Stimulated activated naive B cell treated with anti-CD40 and anti-IgM and Interleukin-4, amounts not matched to agents 10 μg/mL and 1 μg/mL and 100 μg/mL, for 72 hours (primary cell): ENCODE measurements at regions not wholly inside any gene's neighbourhood (a gene's known extent, or its start where the extent isn't known, plus 50 kb on each side); places are given as distances from the start of the nearest gene placed in this dataset.

Experiments
- ATAC-seq, 2 donors: fragments of 150-1000 bp; cut with Tn5 transposase; replicated peaks; 2 replicates each; pipeline ENCODE4 v1.10.0; 2021; ENCODE audit warnings: moderate library complexity in 1 of 2
- DNase-seq: peaks from one replicate; pipeline ENCODE4 v3.0.0; 2021
- H3K27ac Mint-ChIP-seq: one replicate; pipeline ENCODE4 v1.8.0; 2022; ENCODE audit warnings: mild to moderate bottlenecking, mixed read lengths
- H3K27me3 Mint-ChIP-seq, 2 donors: one replicate each; pipeline ENCODE4 v1.8.0; 2022; ENCODE audit warnings: mixed read lengths in 2 of 2
- H3K36me3 Mint-ChIP-seq, 2 donors: one replicate each; pipeline ENCODE4 v1.8.0; 2022; ENCODE audit warnings: mixed read lengths in 2 of 2, mild to moderate bottlenecking in 1 of 2
- H3K4me1 Mint-ChIP-seq, 2 donors: one replicate each; pipeline ENCODE4 v1.8.0; 2022; ENCODE audit warnings: mixed read lengths in 2 of 2, mild to moderate bottlenecking in 1 of 2
- H3K4me3 Mint-ChIP-seq, 2 donors: one replicate each; pipeline ENCODE4 v1.8.0; 2022; ENCODE audit warnings: mild to moderate bottlenecking in 2 of 2, mixed read lengths in 2 of 2, moderate library complexity in 1 of 2
- H3K9me3 Mint-ChIP-seq, 2 donors: one replicate each; pipeline ENCODE4 v1.8.0; 2022; ENCODE audit warnings: mixed read lengths in 2 of 2, mild to moderate bottlenecking in 1 of 2

- no peak overlapping the region for H3K27ac Mint-ChIP-seq
- ATAC-seq (no peak), DNase-seq (no peak)
- no peak overlapping the region for H3K4me3 Mint-ChIP-seq
- no peaks in the 10 kb centered on the region for H3K4me1 Mint-ChIP-seq
- H3K9me3 Mint-ChIP-seq, result peaks cover 0 to 2% of the 10 kb centered on the region in 2 donors
- no peaks in the 10 kb centered on the region for H3K27me3 Mint-ChIP-seq
- H3K36me3 Mint-ChIP-seq, result no peaks in the 10 kb centered on the region
Observed at GRCh38 chr4:177107288-177107921, 202.3 kb upstream of the NEIL3 start.

DNA sequence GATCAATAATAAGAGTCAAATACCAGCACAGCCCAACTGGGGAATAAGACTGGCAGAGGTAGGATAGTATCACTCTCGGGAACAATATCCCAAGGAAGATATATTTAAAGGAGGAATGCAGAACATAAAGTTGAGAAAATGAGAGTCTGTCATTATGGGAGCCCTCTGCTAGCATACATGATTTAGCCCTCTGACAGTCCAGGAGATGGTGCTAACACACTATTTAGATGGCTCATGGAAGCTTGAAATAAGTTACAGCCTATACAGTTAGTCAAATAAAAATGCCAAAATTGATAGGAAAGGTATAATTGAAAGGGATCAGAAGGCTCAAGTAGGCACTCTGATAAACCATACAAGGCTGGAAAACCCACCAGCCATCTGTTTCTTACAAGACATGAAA lies 201.0 kb upstream of the NEIL3 start:
- no peaks in the 10 kb centered on the region for H3K27me3 Mint-ChIP-seq
- H3K4me3 Mint-ChIP-seq, result no peak overlapping the region
- DNase-seq, result no peak
- peaks cover 0 to 3% of the 10 kb centered on the region in 2 donors for H3K9me3 Mint-ChIP-seq
- ATAC-seq, result no peak
- no peaks in the 10 kb centered on the region for H3K4me1 Mint-ChIP-seq
- no peak overlapping the region for H3K27ac Mint-ChIP-seq
- no peaks in the 10 kb centered on the region for H3K36me3 Mint-ChIP-seq

- ATAC-seq (no peak), DNase-seq (no peak)
- H3K27me3 Mint-ChIP-seq, result no peaks in the 10 kb centered on the region
- H3K4me3 Mint-ChIP-seq, result no peak overlapping the region
- no peaks in the 10 kb centered on the region for H3K4me1 Mint-ChIP-seq
- H3K9me3 Mint-ChIP-seq, result peaks cover 0 to 4% of the 10 kb centered on the region in 2 donors
- no peaks in the 10 kb centered on the region for H3K36me3 Mint-ChIP-seq
- H3K27ac Mint-ChIP-seq, result no peak overlapping the region
Observed at GRCh38 chr4:177109769-177110168, 199.9 kb upstream of the NEIL3 start.

DNA sequence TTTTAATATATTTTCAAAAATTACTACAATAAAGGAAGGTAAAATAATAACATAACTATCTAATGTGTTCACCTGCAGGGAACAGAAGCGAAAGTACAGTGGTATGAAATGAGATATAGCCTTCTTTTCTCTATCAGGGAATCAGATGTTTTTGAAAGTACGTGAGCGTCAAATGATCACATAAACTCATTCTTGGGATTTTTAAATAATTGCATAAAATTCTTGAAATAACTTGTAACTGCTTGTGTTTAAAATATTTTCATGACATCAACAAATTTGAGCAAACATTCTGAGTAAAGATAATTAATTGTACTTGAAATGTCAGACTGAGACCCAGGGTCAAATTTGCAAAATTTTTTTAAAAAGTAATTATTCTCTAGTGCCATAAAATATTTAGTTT lies 193.5 kb upstream of the NEIL3 start:
- H3K4me1 Mint-ChIP-seq, result no peaks in the 10 kb centered on the region
- no peak for ATAC-seq
- no peaks in the 10 kb centered on the region for H3K36me3 Mint-ChIP-seq
- H3K9me3 Mint-ChIP-seq, result peaks cover 4 to 10% of the 10 kb centered on the region in 2 donors
- H3K27me3 Mint-ChIP-seq, result no peaks in the 10 kb centered on the region
- no peak for DNase-seq
- H3K27ac Mint-ChIP-seq, result no peak overlapping the region
- no peak overlapping the region for H3K4me3 Mint-ChIP-seq

- H3K9me3 Mint-ChIP-seq, result peaks cover 4 to 10% of the 10 kb centered on the region in 2 donors
- no peak for ATAC-seq
- no peak overlapping the region for H3K27ac Mint-ChIP-seq
- no peak for DNase-seq
- no peaks in the 10 kb centered on the region for H3K27me3 Mint-ChIP-seq
- no peaks in the 10 kb centered on the region for H3K4me1 Mint-ChIP-seq
- H3K36me3 Mint-ChIP-seq, result no peaks in the 10 kb centered on the region
- H3K4me3 Mint-ChIP-seq, result no peak overlapping the region
Observed at GRCh38 chr4:177117256-177117655, 192.4 kb upstream of the NEIL3 start.

GRCh38 chr4:177118596-177118995 lies 191.1 kb upstream of the NEIL3 start:
- ATAC-seq (no peak), DNase-seq (no peak)
- no peaks in the 10 kb centered on the region for H3K4me1 Mint-ChIP-seq
- peaks cover 4 to 10% of the 10 kb centered on the region in 2 donors for H3K9me3 Mint-ChIP-seq
- H3K4me3 Mint-ChIP-seq, result no peak overlapping the region
- H3K36me3 Mint-ChIP-seq, result no peaks in the 10 kb centered on the region
- H3K27me3 Mint-ChIP-seq, result no peaks in the 10 kb centered on the region
- no peak overlapping the region for H3K27ac Mint-ChIP-seq

DNA sequence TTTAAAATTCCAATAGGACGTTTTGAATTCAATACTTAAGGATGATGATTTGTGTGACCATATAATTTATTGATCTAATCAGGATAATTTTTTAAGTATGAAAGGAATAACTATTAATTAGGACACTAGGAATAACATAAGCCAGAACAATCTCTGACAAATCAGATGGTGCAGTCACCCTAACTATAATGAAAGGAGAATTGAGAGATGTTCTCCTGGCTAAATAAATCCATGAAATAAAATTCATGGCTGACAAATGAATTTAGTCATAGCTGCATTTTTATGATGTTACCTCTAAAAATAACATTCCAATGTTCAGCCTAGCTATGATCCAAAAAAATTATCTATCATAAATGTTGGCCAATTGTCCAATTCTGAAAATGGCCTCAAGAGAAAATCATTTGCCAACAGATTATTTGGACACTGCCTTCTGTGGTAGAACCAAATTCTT lies 190.6 kb upstream of the NEIL3 start:
- ATAC-seq (no peak), DNase-seq (no peak)
- no peaks in the 10 kb centered on the region for H3K36me3 Mint-ChIP-seq
- H3K27me3 Mint-ChIP-seq, result no peaks in the 10 kb centered on the region
- peaks cover 4 to 10% of the 10 kb centered on the region in 2 donors for H3K9me3 Mint-ChIP-seq
- H3K4me3 Mint-ChIP-seq, result no peak overlapping the region
- H3K4me1 Mint-ChIP-seq, result no peaks in the 10 kb centered on the region
- H3K27ac Mint-ChIP-seq, result no peak overlapping the region

GRCh38 chr4:177119691-177120090 lies 190.0 kb upstream of the NEIL3 start:
- H3K27ac Mint-ChIP-seq, result no peak overlapping the region
- no peaks in the 10 kb centered on the region for H3K4me1 Mint-ChIP-seq
- ATAC-seq (no peak), DNase-seq (no peak)
- H3K36me3 Mint-ChIP-seq, result no peaks in the 10 kb centered on the region
- H3K4me3 Mint-ChIP-seq, result no peak overlapping the region
- H3K27me3 Mint-ChIP-seq, result no peaks in the 10 kb centered on the region
- peaks cover 3 to 10% of the 10 kb centered on the region in 2 donors for H3K9me3 Mint-ChIP-seq

GRCh38 chr4:177123811-177124210 lies 185.9 kb upstream of the NEIL3 start:
- no peak overlapping the region for H3K4me3 Mint-ChIP-seq
- no peaks in the 10 kb centered on the region for H3K27me3 Mint-ChIP-seq
- H3K27ac Mint-ChIP-seq, result no peak overlapping the region
- DNase-seq (no peak), ATAC-seq (no peak)
- H3K9me3 Mint-ChIP-seq, result peaks cover 10% of the 10 kb centered on the region in 2 donors
- H3K36me3 Mint-ChIP-seq, result no peaks in the 10 kb centered on the region
- H3K4me1 Mint-ChIP-seq, result no peaks in the 10 kb centered on the region

DNA sequence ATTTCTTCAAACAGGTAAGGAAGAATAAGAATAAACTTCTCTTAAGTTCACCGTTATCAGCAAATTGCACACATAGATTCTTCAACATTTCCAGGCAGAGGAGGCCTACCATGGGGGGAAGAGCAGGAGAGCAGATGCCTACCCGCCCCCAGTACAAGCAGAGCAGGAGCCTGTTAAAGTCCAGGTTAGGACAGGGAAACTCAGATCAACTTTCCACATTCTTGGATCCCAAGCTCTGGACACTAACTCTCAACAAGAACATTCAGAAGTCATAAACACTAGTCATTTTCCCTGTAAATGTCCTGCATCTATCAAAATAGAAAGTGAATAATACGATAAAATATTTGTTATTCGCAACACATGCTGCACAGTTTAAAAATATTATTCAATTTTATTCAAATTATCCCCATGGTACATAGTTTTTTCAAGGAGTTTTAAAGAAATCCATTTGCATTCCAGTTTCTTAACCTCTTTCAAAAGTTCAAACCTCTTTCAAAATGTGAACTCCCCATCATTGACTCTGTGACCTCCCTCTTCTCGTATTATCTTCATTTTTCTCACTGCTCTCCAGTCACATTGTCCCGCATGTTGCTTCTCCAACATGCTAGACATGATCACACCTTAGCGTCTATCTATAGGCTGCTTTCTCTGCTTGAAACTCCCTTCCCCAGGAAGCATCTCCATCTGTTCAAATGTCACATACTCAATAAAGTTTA lies 185.2 kb upstream of the NEIL3 start:
- no peak overlapping the region for H3K4me3 Mint-ChIP-seq
- no peak for ATAC-seq
- H3K27ac Mint-ChIP-seq, result no peak overlapping the region
- H3K4me1 Mint-ChIP-seq, result no peaks in the 10 kb centered on the region
- peaks cover 13% of the 10 kb centered on the region in 2 donors for H3K9me3 Mint-ChIP-seq
- H3K36me3 Mint-ChIP-seq, result peaks cover 0 to 3% of the 10 kb centered on the region in 2 donors
- no peaks in the 10 kb centered on the region for H3K27me3 Mint-ChIP-seq
- no peak for DNase-seq

- Mint-ChIP-seq H3K27ac (no peak overlapping the region), H3K36me3 (peaks cover 0 to 6% of the 10 kb centered on the region in 2 donors), H3K4me1 (no peaks in the 10 kb centered on the region), H3K4me3 (no peak overlapping the region), H3K9me3 (peaks cover 11 to 16% of the 10 kb centered on the region in 2 donors), H3K27me3 (no peaks in the 10 kb centered on the region)
- no peak for DNase-seq
- ATAC-seq, result no peak
Observed at GRCh38 chr4:177125656-177126055, 184.0 kb upstream of the NEIL3 start.

- Mint-ChIP-seq H3K27ac (no peak overlapping the region), H3K9me3 (peaks cover 7 to 19% of the 10 kb centered on the region in 2 donors), H3K36me3 (peaks cover 0 to 6% of the 10 kb centered on the region in 2 donors), H3K4me3 (no peak overlapping the region), H3K27me3 (no peaks in the 10 kb centered on the region), H3K4me1 (no peaks in the 10 kb centered on the region)
- no peak for ATAC-seq
- no peak for DNase-seq
Observed at GRCh38 chr4:177127658-177128057, 182.0 kb upstream of the NEIL3 start.

DNA sequence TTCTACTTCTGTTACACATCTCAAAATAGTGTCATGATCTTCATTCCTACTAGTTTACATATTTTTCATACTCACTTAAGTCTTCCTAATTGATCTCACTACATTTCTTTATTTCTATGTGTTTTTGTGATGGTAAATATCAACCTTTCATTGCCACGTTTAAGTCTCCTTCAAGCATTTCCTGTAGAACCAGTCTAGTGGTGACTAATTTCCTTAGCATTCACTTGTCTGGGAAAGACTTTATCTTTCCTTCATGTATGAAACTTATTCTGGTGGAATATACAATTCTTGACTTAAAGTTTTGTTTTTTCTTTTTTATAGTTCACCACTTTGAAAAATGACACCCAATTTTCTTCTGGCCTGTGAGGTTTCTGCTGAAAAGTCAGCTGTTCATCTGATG lies 181.4 kb upstream of the NEIL3 start:
- Mint-ChIP-seq H3K4me3 (no peak overlapping the region), H3K4me1 (no peaks in the 10 kb centered on the region), H3K27ac (no peak overlapping the region), H3K9me3 (peaks cover 7 to 18% of the 10 kb centered on the region in 2 donors), H3K36me3 (peaks cover 0 to 6% of the 10 kb centered on the region in 2 donors), H3K27me3 (no peaks in the 10 kb centered on the region)
- ATAC-seq (no peak), DNase-seq (no peak)

- Mint-ChIP-seq H3K4me1 (no peaks in the 10 kb centered on the region), H3K9me3 (peaks cover 7 to 19% of the 10 kb centered on the region in 2 donors), H3K36me3 (peaks cover 0 to 6% of the 10 kb centered on the region in 2 donors), H3K27me3 (no peaks in the 10 kb centered on the region), H3K27ac (no peak overlapping the region), H3K4me3 (no peak overlapping the region)
- DNase-seq (no peak), ATAC-seq (no peak)
Observed at GRCh38 chr4:177131736-177132135, 177.9 kb upstream of the NEIL3 start.

- ATAC-seq (no peak), DNase-seq (no peak)
- peaks cover 3 to 10% of the 10 kb centered on the region in 2 donors for H3K9me3 Mint-ChIP-seq
- H3K4me3 Mint-ChIP-seq, result no peak overlapping the region
- H3K27ac Mint-ChIP-seq, result no peak overlapping the region
- no peaks in the 10 kb centered on the region for H3K36me3 Mint-ChIP-seq
- no peaks in the 10 kb centered on the region for H3K27me3 Mint-ChIP-seq
- H3K4me1 Mint-ChIP-seq, result no peaks in the 10 kb centered on the region
Observed at GRCh38 chr4:177147668-177148067, 162.0 kb upstream of the NEIL3 start.
